GM12878 (cell line): ENCODE measurements at regions not wholly inside any gene's neighbourhood (a gene's known extent, or its start where the extent isn't known, plus 50 kb on each side); places are given as distances from the start of the nearest gene placed in this dataset.

ENCODE experiments used
- ATAC-seq: fragments of 200-7000 bp; cut with Tn5 transposase; 3 replicates; pipeline ENCODE4 v1.9.1; 2020; ENCODE audit warnings: mild to moderate bottlenecking, moderate library complexity
- BruUV-seq: library from RNA; stranded (reverse); fragments of 400-500 nt; replicated peaks from 2 replicates; lab custom pipeline; 2021; lab: Mats Ljungman, UMichigan
- CTCF ChIA-PET: fragments of 300-600 bp; sonication (Branson Sonifier 250); formaldehyde crosslinking; extraction: SDS; loops from one replicate; lab custom pipeline; 2021; ENCODE audit warnings: inconsistent platforms; lab: Yijun Ruan, JAX
- POLR2A ChIA-PET: fragments of 350-600 bp; formaldehyde crosslinking; extraction: SDS; loops from one replicate; lab custom pipeline; 2021; ENCODE audit warnings: inconsistent platforms; lab: Charles Lee
- RAD21 ChIA-PET: fragments of 300-600 bp; sonication (Branson Sonifier 250); formaldehyde crosslinking; loops from one replicate; lab custom pipeline; 2023; ENCODE audit warnings: antibody characterized with exemption; ENCODE audit not compliant: unreplicated experiment; lab: Charles Lee
- SMC1A ChIA-PET: fragments of 300-600 bp; sonication (Branson Sonifier 250); formaldehyde crosslinking; loops from one replicate; lab custom pipeline; 2023; ENCODE audit not compliant: unreplicated experiment, uncharacterized antibody; lab: Charles Lee
- DNase-seq: peaks from one replicate; pipeline ENCODE4 v3.0.0-alpha.2; 2011; ENCODE audit warnings: low read depth, low spot score
- FAIRE-seq: peaks from 3 replicates; lab custom pipeline; 2011; peaks lifted over from hg19 to GRCh38; lab: Jason Lieb, UNC
- H2AFZ ChIP-seq: 2 replicates; pipeline ENCODE4 v1.6.0; 2011; ENCODE audit warnings: low read depth, low read length, control low read depth; ENCODE audit not compliant: control insufficient read depth
- H3K27ac ChIP-seq: 2 replicates; pipeline ENCODE4 v1.5.1; 2011; ENCODE audit warnings: control low read depth; ENCODE audit not compliant: control insufficient read depth, insufficient read depth
- H3K27me3 ChIP-seq, 2 experiments: replicated peaks in 1 of 2; 2 replicates each; pipeline versions ENCODE4 v1.6.0 to v1.6.1; 2011; ENCODE audit warnings: low read length in 1 of 2; ENCODE audit not compliant: control insufficient read depth in 2 of 2, insufficient read depth in 2 of 2
- H3K36me3 ChIP-seq, 2 experiments: 2 replicates each; pipeline ENCODE4 v1.5.1; 2011; ENCODE audit warnings: low read length in 1 of 2; ENCODE audit not compliant: control insufficient read depth in 2 of 2, insufficient read depth in 2 of 2
- H3K4me1 ChIP-seq: 2 replicates; pipeline ENCODE4 v1.6.1; 2011; ENCODE audit warnings: mild to moderate bottlenecking, low read length, moderate library complexity, mixed read lengths; ENCODE audit not compliant: control insufficient read depth, insufficient read depth
- H3K4me2 ChIP-seq: 2 replicates; pipeline ENCODE4 v1.6.0; 2011; ENCODE audit warnings: control low read depth; ENCODE audit not compliant: control insufficient read depth, insufficient read depth
- H3K4me3 ChIP-seq: fragments of 200-600 bp; sonication (generic); 2 replicates; pipeline ENCODE4 v1.5.1; 2016
- H3K79me2 ChIP-seq: 2 replicates; pipeline ENCODE4 v1.6.0; 2011; ENCODE audit warnings: low read length; ENCODE audit not compliant: control insufficient read depth, insufficient read depth
- H3K9ac ChIP-seq: 2 replicates; pipeline ENCODE4 v1.8.0; 2011; ENCODE audit warnings: low read length, control low read depth, mixed read lengths; ENCODE audit not compliant: control insufficient read depth, insufficient read depth
- H3K9me3 ChIP-seq: replicated peaks from 3 replicates; pipeline ENCODE4 v1.5.1; 2011; ENCODE audit warnings: mild to moderate bottlenecking, low read length; ENCODE audit not compliant: control insufficient read depth, insufficient read depth
- H4K20me1 ChIP-seq: 2 replicates; pipeline ENCODE4 v1.6.0; 2011; ENCODE audit not compliant: control insufficient read depth, insufficient read depth
- ASH2L ChIP-seq: fragments of 300-600, 200-600 bp; sonication (generic); IDR thresholded peaks from 2 replicates; pipeline ENCODE4 v1.6.1; 2017; ENCODE audit warnings: low read depth, mild to moderate bottlenecking, borderline replicate concordance
- BCL11A ChIP-seq: IDR thresholded peaks from 2 replicates; pipeline ENCODE4 v1.6.1; 2011; ENCODE audit warnings: low read depth, low read length
- BRCA1 ChIP-seq: IDR thresholded peaks from 2 replicates; pipeline ENCODE4 v1.6.1; 2011; ENCODE audit warnings: low read depth, low read length, improper control_type of control experiment
- ESRRA ChIP-seq: IDR thresholded peaks from 2 replicates; pipeline ENCODE4 v1.6.1; 2012; ENCODE audit warnings: mild to moderate bottlenecking, low read length, improper control_type of control experiment
- HDAC2 ChIP-seq: fragments of 200-600 bp; sonication (generic); IDR thresholded peaks from 2 replicates; pipeline ENCODE4 v1.6.1; 2017
- KAT2A ChIP-seq: conservative IDR thresholded peaks from 2 replicates; pipeline ENCODE4 v1.6.1; 2011; ENCODE audit warnings: low read depth, low read length; ENCODE audit not compliant: control insufficient read depth
- RB1 ChIP-seq: fragments of 450-650 bp; formaldehyde crosslinking; IDR thresholded peaks from 2 replicates; pipeline ENCODE4 v1.6.1; 2017; ENCODE audit warnings: mild to moderate bottlenecking, borderline replicate concordance
- WGBS: methylation state at CpG from one replicate; pipeline ENCODE4 v1.1.6; 2016; ENCODE audit warnings: low lambda C conversion rate; ENCODE audit not compliant: insufficient replicate concordance, insufficient coverage; ENCODE audit errors: missing lambda C conversion rate; 5-methylcytosine and 5-hydroxymethylcytosine counted together
- in situ Hi-C: fragments of 300-500 bp; cut with MboI; formaldehyde crosslinking; loops from 9 replicates; pipeline ENCODE4 v1.14.3; 2018; ENCODE audit warnings: mixed read lengths
- intact Hi-C: fragments of 100-400 bp; cut with micrococcal nuclease; formaldehyde crosslinking; loops from one replicate; pipeline ENCODE4 v1.14.2; 2022; ENCODE audit not compliant: unreplicated experiment
- TF ChIP-seq, protein P1 (sequence below): fragments of 450-650 bp; IDR thresholded peaks from 2 replicates; pipeline ENCODE4 v1.6.1; 2017; ENCODE audit warnings: antibody characterized with exemption, mild to moderate bottlenecking, moderate library complexity
- TF ChIP-seq, protein P2 (sequence below): fragments of 450-650 bp; formaldehyde crosslinking; IDR thresholded peaks from 2 replicates; pipeline ENCODE4 v1.4.0; 2020; ENCODE audit warnings: mild to moderate bottlenecking, moderate library complexity

DNA sequence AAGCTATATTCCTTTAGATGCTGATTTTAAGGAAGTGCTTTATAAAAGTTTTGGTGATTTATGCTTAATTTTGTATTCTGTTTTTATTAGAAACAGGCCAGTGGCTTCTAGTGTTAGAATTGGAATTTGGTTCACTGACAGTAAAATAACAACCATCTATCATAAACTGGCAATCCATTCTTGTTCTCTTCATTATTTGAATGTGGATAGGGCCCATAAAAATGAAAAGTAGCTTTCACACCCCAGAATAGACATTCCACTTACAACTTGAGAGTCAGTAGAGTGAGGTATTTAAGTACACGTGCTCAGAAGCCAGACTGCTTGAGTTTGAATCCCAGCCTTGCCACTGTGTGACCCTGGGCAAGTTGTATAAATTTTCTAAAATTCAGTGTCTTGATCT is 232.4 kb upstream of the CTSO start:
- intact Hi-C loops (no loop called here), in situ Hi-C loops (no loop called here)
- Histone ChIP-seq H3K36me3 (no peaks in the 10 kb centered on the region), H2AFZ (no peak overlapping the region), H3K4me3 (no peak overlapping the region), H4K20me1 (no peaks in the 10 kb centered on the region), H3K4me1 (no peaks in the 10 kb centered on the region), H3K4me2 (no peak overlapping the region), H3K9ac (no peak overlapping the region), H3K27ac (no peak overlapping the region), H3K27me3 (no peaks in the 10 kb centered on the region), H3K9me3 (no peaks in the 10 kb centered on the region), H3K79me2 (no peaks in the 10 kb centered on the region)
- DNase-seq (no peak), FAIRE-seq (no peak), ATAC-seq (no peak)
- SMC1A ChIA-PET, result interaction anchor here (1.0 to 2.7 kb wide), 3 partner anchors 9 to 17 kb away, joined by 3 to 9 read pairs (median 4); no protein-coding TSS in a partner anchor
- POLR2A ChIA-PET, result no interaction called here
- CTCF ChIA-PET, result interaction anchor here (1.0 to 1.3 kb wide), 3 partner anchors 10 to 18 kb away, joined by 3 to 6 read pairs (median 3); no protein-coding TSS in a partner anchor
- WGBS, result 0% methylated on average over 1 of the region's 1 CpG
- TF ChIP-seq BRCA1, result no peak
- TF ChIP-seq, protein P1, sequence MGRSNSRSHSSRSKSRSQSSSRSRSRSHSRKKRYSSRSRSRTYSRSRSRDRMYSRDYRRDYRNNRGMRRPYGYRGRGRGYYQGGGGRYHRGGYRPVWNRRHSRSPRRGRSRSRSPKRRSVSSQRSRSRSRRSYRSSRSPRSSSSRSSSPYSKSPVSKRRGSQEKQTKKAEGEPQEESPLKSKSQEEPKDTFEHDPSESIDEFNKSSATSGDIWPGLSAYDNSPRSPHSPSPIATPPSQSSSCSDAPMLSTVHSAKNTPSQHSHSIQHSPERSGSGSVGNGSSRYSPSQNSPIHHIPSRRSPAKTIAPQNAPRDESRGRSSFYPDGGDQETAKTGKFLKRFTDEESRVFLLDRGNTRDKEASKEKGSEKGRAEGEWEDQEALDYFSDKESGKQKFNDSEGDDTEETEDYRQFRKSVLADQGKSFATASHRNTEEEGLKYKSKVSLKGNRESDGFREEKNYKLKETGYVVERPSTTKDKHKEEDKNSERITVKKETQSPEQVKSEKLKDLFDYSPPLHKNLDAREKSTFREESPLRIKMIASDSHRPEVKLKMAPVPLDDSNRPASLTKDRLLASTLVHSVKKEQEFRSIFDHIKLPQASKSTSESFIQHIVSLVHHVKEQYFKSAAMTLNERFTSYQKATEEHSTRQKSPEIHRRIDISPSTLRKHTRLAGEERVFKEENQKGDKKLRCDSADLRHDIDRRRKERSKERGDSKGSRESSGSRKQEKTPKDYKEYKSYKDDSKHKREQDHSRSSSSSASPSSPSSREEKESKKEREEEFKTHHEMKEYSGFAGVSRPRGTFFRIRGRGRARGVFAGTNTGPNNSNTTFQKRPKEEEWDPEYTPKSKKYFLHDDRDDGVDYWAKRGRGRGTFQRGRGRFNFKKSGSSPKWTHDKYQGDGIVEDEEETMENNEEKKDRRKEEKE, result no peak
- TF ChIP-seq KAT2A, result no peak
- TF ChIP-seq ASH2L, result no peak
- no peak for TF ChIP-seq ESRRA
- no peak for TF ChIP-seq RB1
- TF ChIP-seq, protein P2, sequence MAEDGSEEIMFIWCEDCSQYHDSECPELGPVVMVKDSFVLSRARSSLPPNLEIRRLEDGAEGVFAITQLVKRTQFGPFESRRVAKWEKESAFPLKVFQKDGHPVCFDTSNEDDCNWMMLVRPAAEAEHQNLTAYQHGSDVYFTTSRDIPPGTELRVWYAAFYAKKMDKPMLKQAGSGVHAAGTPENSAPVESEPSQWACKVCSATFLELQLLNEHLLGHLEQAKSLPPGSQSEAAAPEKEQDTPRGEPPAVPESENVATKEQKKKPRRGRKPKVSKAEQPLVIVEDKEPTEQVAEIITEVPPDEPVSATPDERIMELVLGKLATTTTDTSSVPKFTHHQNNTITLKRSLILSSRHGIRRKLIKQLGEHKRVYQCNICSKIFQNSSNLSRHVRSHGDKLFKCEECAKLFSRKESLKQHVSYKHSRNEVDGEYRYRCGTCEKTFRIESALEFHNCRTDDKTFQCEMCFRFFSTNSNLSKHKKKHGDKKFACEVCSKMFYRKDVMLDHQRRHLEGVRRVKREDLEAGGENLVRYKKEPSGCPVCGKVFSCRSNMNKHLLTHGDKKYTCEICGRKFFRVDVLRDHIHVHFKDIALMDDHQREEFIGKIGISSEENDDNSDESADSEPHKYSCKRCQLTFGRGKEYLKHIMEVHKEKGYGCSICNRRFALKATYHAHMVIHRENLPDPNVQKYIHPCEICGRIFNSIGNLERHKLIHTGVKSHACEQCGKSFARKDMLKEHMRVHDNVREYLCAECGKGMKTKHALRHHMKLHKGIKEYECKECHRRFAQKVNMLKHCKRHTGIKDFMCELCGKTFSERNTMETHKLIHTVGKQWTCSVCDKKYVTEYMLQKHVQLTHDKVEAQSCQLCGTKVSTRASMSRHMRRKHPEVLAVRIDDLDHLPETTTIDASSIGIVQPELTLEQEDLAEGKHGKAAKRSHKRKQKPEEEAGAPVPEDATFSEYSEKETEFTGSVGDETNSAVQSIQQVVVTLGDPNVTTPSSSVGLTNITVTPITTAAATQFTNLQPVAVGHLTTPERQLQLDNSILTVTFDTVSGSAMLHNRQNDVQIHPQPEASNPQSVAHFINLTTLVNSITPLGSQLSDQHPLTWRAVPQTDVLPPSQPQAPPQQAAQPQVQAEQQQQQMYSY (CRISPR knock-in tag), result no peak
- no peak for TF ChIP-seq BCL11A
- TF ChIP-seq HDAC2, result no peak
- RAD21 ChIA-PET, result no interaction called here
- no TSS peak for BruUV-seq
